Left lung (tissue), 4 donors: ENCODE measurements at regions not wholly inside any gene's neighbourhood (a gene's known extent, or its start where the extent isn't known, plus 50 kb on each side); places are given as distances from the start of the nearest gene placed in this dataset.

Experiments used
- ATAC-seq: fragments of 200-7000 bp; cut with Tn5 transposase; one replicate; pipeline ENCODE4 v1.9.1; 2020; ENCODE audit warnings: moderate library complexity
- DNase-seq, 4 donors: peaks; one replicate each; pipeline ENCODE4 v3.0.0-alpha.2; 2013 to 2020
- H3K27ac ChIP-seq, 2 donors: fragments of 200-600 bp; sonication (generic) in 1 of 2; one replicate each; pipeline versions ENCODE4 v1.5.0 to v1.8.0; 2020 to 2021
- H3K27me3 ChIP-seq, 2 donors: fragments of 200-600 bp; sonication (generic) in 1 of 2; one replicate each; pipeline versions ENCODE4 v1.5.0 to v1.8.0; 2020 to 2021
- H3K36me3 ChIP-seq, 2 donors: fragments of 200-600 bp; sonication (generic) in 1 of 2; one replicate each; pipeline versions ENCODE4 v1.5.0 to v1.8.0; 2020 to 2021
- H3K4me1 ChIP-seq, 2 donors: fragments of 200-600 bp; one replicate each; pipeline ENCODE4 v1.8.0; 2021
- H3K4me3 ChIP-seq, 2 donors: fragments of 200-600 bp; sonication (generic) in 1 of 2; one replicate each; pipeline versions ENCODE4 v1.5.0 to v1.8.0; 2020 to 2021; ENCODE audit warnings: mild to moderate bottlenecking in 1 of 2
- H3K9me3 ChIP-seq, 2 donors: fragments of 200-600 bp; sonication (generic) in 1 of 2; one replicate each; pipeline versions ENCODE4 v1.5.0 to v1.8.0; 2020 to 2021
- intact Hi-C, 2 donors: fragments of 100-400 bp; cut with DNase I; formaldehyde crosslinking; loops; one replicate each; pipeline versions ENCODE4 v1.11.2 to v1.14.2; 2022
- TF ChIP-seq, protein P1 (sequence below), 2 donors: fragments of 200-600 bp; sonication (generic) in 1 of 2; IDR thresholded peaks; one replicate each; pipeline versions ENCODE4 v1.5.0 to v1.8.0; 2021; ENCODE audit warnings: antibody characterized with exemption in 2 of 2
- donor health status: DM: no; HTN: yes; CAD: no.
- donor health status: DM: no; HTN: no; CAD: no.

GRCh38 chr11:122375687-122376399, 259.8 kb upstream of the BLID start:
- Histone ChIP-seq H3K4me3 (no peak overlapping the region), H3K36me3 (no peaks in the 10 kb centered on the region), H3K27me3 (no peaks in the 10 kb centered on the region), H3K9me3 (peaks cover 0 to 20% of the 10 kb centered on the region in 2 donors), H3K27ac (no peak overlapping the region), H3K4me1 (no peaks in the 10 kb centered on the region)
- no peak for ATAC-seq
- intact Hi-C loops: no loop called here
- TF ChIP-seq, protein P1, sequence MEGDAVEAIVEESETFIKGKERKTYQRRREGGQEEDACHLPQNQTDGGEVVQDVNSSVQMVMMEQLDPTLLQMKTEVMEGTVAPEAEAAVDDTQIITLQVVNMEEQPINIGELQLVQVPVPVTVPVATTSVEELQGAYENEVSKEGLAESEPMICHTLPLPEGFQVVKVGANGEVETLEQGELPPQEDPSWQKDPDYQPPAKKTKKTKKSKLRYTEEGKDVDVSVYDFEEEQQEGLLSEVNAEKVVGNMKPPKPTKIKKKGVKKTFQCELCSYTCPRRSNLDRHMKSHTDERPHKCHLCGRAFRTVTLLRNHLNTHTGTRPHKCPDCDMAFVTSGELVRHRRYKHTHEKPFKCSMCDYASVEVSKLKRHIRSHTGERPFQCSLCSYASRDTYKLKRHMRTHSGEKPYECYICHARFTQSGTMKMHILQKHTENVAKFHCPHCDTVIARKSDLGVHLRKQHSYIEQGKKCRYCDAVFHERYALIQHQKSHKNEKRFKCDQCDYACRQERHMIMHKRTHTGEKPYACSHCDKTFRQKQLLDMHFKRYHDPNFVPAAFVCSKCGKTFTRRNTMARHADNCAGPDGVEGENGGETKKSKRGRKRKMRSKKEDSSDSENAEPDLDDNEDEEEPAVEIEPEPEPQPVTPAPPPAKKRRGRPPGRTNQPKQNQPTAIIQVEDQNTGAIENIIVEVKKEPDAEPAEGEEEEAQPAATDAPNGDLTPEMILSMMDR (IDR thresholded peaks at IDR 0.05): no peak
- DNase-seq: no peak

DNA sequence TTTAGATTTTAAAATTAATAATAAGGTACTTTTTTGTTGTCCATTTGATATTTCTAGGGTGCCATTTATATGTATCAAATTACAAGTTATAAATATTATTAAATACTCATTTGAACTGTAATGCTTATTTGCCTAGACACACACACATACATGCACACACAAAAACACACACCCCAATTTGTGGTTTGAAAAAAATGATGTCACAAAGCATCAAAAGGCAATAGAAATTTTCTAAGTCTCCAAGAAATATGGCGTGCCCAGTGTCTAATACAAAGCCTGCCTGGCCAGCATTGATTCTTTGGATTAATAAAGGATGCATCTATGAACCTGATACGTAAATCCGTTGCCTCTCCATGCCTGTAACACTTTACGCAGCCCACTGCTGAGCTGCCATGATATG, 252.8 kb upstream of the BLID start:
- TF ChIP-seq, protein P1 (IDR thresholded peaks at IDR 0.05): no peak
- Histone ChIP-seq H3K27me3 (no peaks in the 10 kb centered on the region), H3K4me3 (no peak overlapping the region), H3K27ac (no peak overlapping the region), H3K4me1 (peaks cover 0 to 3% of the 10 kb centered on the region in 2 donors), H3K36me3 (no peaks in the 10 kb centered on the region), H3K9me3 (no peaks in the 10 kb centered on the region)
- intact Hi-C loops: no loop called here
- no peak for DNase-seq
- no peak for ATAC-seq

- Histone ChIP-seq H3K9me3 (no peaks in the 10 kb centered on the region), H3K4me1 (peaks cover 0 to 3% of the 10 kb centered on the region in 2 donors), H3K27ac (peak overlapping the region in 1 of 2 donors; percentile 47), H3K27me3 (no peaks in the 10 kb centered on the region), H3K36me3 (no peaks in the 10 kb centered on the region), H3K4me3 (peak overlapping the region in 1 of 2 donors; percentile 3)
- DNase-seq: peak in 2 of 4 donors; percentile 77 to 88
- peak; percentile 95 for ATAC-seq
- intact Hi-C loops: no loop called here
- TF ChIP-seq, protein P1 (IDR thresholded peaks at IDR 0.05): no peak
These were observed 251.8 kb upstream of the BLID start for GRCh38 chr11:122367809-122368231.

- ATAC-seq (no peak), DNase-seq (no peak)
- Histone ChIP-seq H3K4me3 (peak overlapping the region; percentile 6 to 24), H3K4me1 (peaks cover 0 to 3% of the 10 kb centered on the region in 2 donors), H3K9me3 (no peaks in the 10 kb centered on the region), H3K27me3 (no peaks in the 10 kb centered on the region), H3K36me3 (no peaks in the 10 kb centered on the region), H3K27ac (peak overlapping the region in 1 of 2 donors; percentile 47)
- intact Hi-C loops: no loop called here
- TF ChIP-seq, protein P1 (IDR thresholded peaks at IDR 0.05): no peak
These were observed 249.8 kb upstream of the BLID start for GRCh38 chr11:122365610-122366360.

DNA sequence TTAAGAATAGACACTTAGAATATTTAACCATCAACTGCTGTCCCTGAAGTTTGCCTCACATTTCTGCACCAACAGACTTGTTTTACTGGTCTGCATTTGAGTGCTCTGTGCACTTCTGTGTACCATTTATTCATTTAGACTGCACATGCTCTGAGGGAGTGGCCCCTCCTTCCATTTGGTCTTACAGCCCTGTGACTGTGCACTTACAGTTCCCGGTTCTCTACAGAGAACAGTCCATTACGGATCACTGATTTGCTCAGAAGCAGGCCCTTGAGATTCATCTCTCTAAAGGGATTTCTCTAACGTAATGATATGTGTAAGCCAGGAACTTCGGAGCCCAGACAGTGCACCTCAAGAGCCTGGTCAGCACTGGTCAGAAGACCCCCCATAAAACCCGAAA, 247.3 kb upstream of the BLID start:
- H3K27me3 ChIP-seq: no peaks in the 10 kb centered on the region
- ATAC-seq: no peak
- no peaks in the 10 kb centered on the region for H3K9me3 ChIP-seq
- TF ChIP-seq, protein P1 (IDR thresholded peaks at IDR 0.05): no peak
- no peak overlapping the region for H3K4me3 ChIP-seq
- H3K4me1 ChIP-seq: peaks cover 0 to 3% of the 10 kb centered on the region in 2 donors
- intact Hi-C loops: no loop called here
- no peak overlapping the region for H3K27ac ChIP-seq
- DNase-seq: no peak
- no peaks in the 10 kb centered on the region for H3K36me3 ChIP-seq
